ENCODE measurements at regions not wholly inside any gene's neighbourhood (a gene's known extent, or its start where the extent isn't known, plus 50 kb on each side); places are given as distances from the start of the nearest gene placed in this dataset.

DNA sequence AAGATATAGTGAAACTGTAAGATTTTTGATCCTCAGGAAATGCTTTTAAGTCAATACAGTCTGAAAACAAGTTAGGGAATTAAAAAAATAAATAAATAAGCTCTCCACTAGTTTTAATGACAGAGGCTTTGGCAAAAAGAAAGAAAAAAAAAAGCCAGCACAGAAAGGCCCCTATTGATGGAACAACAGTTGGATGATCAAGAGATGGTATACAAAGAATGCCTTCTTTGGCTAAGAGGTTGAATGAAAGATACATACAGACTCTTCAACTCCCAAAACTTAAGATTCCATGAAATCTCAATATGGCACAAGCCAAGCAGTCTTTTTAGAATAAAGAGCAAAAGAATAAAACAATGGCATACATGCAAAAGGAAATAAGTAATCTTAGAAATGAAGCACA lies 64.0 kb upstream of the GALNT5 start:
- Histone ChIP-seq H3K36me3 (ENCODE audit: control insufficient read depth, insufficient read depth, low read length) (no peaks in the 10 kb centered on the region), H3K27me3 (replicated peaks; ENCODE audit: control insufficient read depth, insufficient read depth, low read length) (no peaks in the 10 kb centered on the region), H3K9me3 (no peaks in the 10 kb centered on the region), H3K4me3 (ENCODE audit: low read depth, low read length) (no peak overlapping the region), H3K4me1 (no peaks in the 10 kb centered on the region)
- no peak for DNase-seq
- no peak overlapping the region for H3K27ac Mint-ChIP-seq (ENCODE audit: unreplicated experiment)
- intact Hi-C loops (cut with micrococcal nuclease; ENCODE audit: unreplicated experiment) = loop anchor here (5.0 kb wide), 3 partner anchors 136 to 601 kb away; no protein-coding TSS in a partner anchor
- peaks cover 5% of the 10 kb centered on the region for H3K27me3 Mint-ChIP-seq (ENCODE audit: insufficient read depth, unreplicated experiment)
- H3K36me3 Mint-ChIP-seq (ENCODE audit: insufficient read depth, unreplicated experiment) = no peaks in the 10 kb centered on the region
- no peaks in the 10 kb centered on the region for H3K4me1 Mint-ChIP-seq (ENCODE audit: low read depth, unreplicated experiment)
- POLR2A ChIA-PET = no interaction called here
- TF ChIP-seq, protein P1, sequence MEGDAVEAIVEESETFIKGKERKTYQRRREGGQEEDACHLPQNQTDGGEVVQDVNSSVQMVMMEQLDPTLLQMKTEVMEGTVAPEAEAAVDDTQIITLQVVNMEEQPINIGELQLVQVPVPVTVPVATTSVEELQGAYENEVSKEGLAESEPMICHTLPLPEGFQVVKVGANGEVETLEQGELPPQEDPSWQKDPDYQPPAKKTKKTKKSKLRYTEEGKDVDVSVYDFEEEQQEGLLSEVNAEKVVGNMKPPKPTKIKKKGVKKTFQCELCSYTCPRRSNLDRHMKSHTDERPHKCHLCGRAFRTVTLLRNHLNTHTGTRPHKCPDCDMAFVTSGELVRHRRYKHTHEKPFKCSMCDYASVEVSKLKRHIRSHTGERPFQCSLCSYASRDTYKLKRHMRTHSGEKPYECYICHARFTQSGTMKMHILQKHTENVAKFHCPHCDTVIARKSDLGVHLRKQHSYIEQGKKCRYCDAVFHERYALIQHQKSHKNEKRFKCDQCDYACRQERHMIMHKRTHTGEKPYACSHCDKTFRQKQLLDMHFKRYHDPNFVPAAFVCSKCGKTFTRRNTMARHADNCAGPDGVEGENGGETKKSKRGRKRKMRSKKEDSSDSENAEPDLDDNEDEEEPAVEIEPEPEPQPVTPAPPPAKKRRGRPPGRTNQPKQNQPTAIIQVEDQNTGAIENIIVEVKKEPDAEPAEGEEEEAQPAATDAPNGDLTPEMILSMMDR (IDR thresholded peaks at IDR 0.05; ENCODE audit: insufficient read depth in 1 of 2, low read depth in 1 of 2, low read length in 1 of 2, severe bottlenecking in 1 of 2, unreplicated experiment in 1 of 2) = no peak
- CTCF ChIA-PET = interaction anchor here (0.5 to 0.6 kb wide), 2 partner anchors 10 to 11 kb away, joined by 3 read pairs; no protein-coding TSS in a partner anchor
- BruUV-seq (replicated peaks) = no TSS peak
- H3K4me3 Mint-ChIP-seq (ENCODE audit: unreplicated experiment) = no peak overlapping the region
- H3K9me3 Mint-ChIP-seq (ENCODE audit: unreplicated experiment) = no peaks in the 10 kb centered on the region

DNA sequence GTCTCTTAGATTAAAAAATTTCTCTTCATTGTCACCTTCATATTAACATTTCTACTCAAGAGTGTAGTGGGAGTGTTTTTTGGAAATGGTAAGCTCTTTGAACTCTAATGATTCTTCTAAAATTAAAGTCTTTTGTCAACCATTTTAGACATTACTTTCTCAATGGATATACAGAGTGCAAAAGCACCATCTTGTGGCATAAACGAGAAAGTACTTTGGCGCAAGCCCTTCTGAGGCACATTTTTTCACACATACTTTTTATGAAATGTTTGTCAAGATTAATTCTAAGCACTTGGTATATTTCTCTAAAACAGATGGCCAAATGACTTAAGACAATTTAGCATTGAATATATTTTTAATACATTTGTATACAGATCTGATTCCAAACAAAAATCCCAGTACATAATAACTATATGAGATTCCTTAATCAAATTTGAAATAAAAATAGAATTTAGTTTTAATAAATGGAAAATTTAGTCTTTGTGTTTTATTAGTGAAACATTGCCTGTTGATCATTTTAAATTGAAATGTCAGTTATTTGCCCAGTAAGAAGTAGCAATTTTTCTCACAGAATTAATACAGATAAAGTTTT lies 63.3 kb upstream of the GALNT5 start:
- peaks cover 5% of the 10 kb centered on the region for H3K27me3 Mint-ChIP-seq (ENCODE audit: insufficient read depth, unreplicated experiment)
- H3K27ac Mint-ChIP-seq (ENCODE audit: unreplicated experiment) = no peak overlapping the region
- Histone ChIP-seq H3K36me3 (ENCODE audit: control insufficient read depth, insufficient read depth, low read length) (no peaks in the 10 kb centered on the region), H3K9me3 (no peaks in the 10 kb centered on the region), H3K4me3 (ENCODE audit: low read depth, low read length) (no peak overlapping the region), H3K27me3 (replicated peaks; ENCODE audit: control insufficient read depth, insufficient read depth, low read length) (no peaks in the 10 kb centered on the region), H3K4me1 (no peaks in the 10 kb centered on the region)
- DNase-seq = peak in 1 of 2 experiments; percentile 43
- H3K9me3 Mint-ChIP-seq (ENCODE audit: unreplicated experiment) = no peaks in the 10 kb centered on the region
- ChIA-PET CTCF (interaction anchor here (0.6 kb wide), 1 partner anchor 10 kb away, joined by 3 read pairs; no protein-coding TSS in a partner anchor), POLR2A (no interaction called here)
- TF ChIP-seq, protein P1 (IDR thresholded peaks at IDR 0.05; ENCODE audit: insufficient read depth in 1 of 2, low read depth in 1 of 2, low read length in 1 of 2, severe bottlenecking in 1 of 2, unreplicated experiment in 1 of 2) = peak; percentile 61 to 63
- H3K4me3 Mint-ChIP-seq (ENCODE audit: unreplicated experiment) = no peak overlapping the region
- no TSS peak for BruUV-seq (replicated peaks)
- H3K36me3 Mint-ChIP-seq (ENCODE audit: insufficient read depth, unreplicated experiment) = no peaks in the 10 kb centered on the region
- intact Hi-C loops (cut with micrococcal nuclease; ENCODE audit: unreplicated experiment) = loop anchor here (1.0 to 5.0 kb wide), 7 partner anchors 137 to 1821 kb away; no protein-coding TSS in a partner anchor
- no peaks in the 10 kb centered on the region for H3K4me1 Mint-ChIP-seq (ENCODE audit: low read depth, unreplicated experiment)

DNA sequence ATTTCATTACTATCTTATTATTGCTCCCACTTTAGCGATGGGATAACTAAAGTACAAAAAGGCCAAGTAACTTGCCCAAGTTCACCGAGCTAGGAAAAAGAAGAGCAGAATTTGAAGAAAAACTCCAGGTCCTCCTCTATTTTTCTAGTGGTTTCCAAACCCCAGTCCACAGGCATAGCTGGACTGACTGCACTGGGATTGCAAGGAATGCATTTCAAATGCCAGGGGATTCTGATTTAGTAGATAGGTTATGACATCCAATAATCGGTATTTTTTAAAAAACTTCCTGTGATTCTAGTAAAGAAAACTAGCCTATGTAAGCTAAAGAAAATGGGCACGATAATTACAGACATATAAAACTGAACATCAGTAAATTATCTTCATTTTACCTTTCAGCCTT lies 62.7 kb upstream of the GALNT5 start:
- no TSS peak for BruUV-seq (replicated peaks)
- POLR2A ChIA-PET = no interaction called here

More for the DNA sequence above, 62.7 kb upstream of the GALNT5 start:
- no peak for DNase-seq
- Mint-ChIP-seq H3K27me3 (ENCODE audit: insufficient read depth, unreplicated experiment) (peaks cover 5% of the 10 kb centered on the region), H3K36me3 (ENCODE audit: insufficient read depth, unreplicated experiment) (no peaks in the 10 kb centered on the region), H3K4me1 (ENCODE audit: low read depth, unreplicated experiment) (no peaks in the 10 kb centered on the region), H3K4me3 (ENCODE audit: unreplicated experiment) (no peak overlapping the region), H3K27ac (ENCODE audit: unreplicated experiment) (no peak overlapping the region), H3K9me3 (ENCODE audit: unreplicated experiment) (no peaks in the 10 kb centered on the region)
- Histone ChIP-seq H3K9me3 (no peaks in the 10 kb centered on the region), H3K36me3 (ENCODE audit: control insufficient read depth, insufficient read depth, low read length) (no peaks in the 10 kb centered on the region), H3K4me3 (ENCODE audit: low read depth, low read length) (no peak overlapping the region), H3K27me3 (replicated peaks; ENCODE audit: control insufficient read depth, insufficient read depth, low read length) (no peaks in the 10 kb centered on the region), H3K4me1 (no peaks in the 10 kb centered on the region)
- CTCF ChIA-PET = no interaction called here
- TF ChIP-seq, protein P1 (IDR thresholded peaks at IDR 0.05; ENCODE audit: insufficient read depth in 1 of 2, low read depth in 1 of 2, low read length in 1 of 2, severe bottlenecking in 1 of 2, unreplicated experiment in 1 of 2) = no peak
- intact Hi-C loops (cut with micrococcal nuclease; ENCODE audit: unreplicated experiment) = loop anchor here (1.0 to 5.0 kb wide), 7 partner anchors 138 to 1822 kb away; no protein-coding TSS in a partner anchor

Data from Caco-2 (cell line).